HG03135 (cell line): ENCODE measurements at regions not wholly inside any gene's neighbourhood (a gene's known extent, or its start where the extent isn't known, plus 50 kb on each side); places are given as distances from the start of the nearest gene placed in this dataset.

Source experiments
- ATAC-seq: cut with Tn5 transposase; IDR thresholded peaks from one replicate; pipeline ENCODE4 v1.9.1; 2021; ENCODE audit warnings: mild to moderate bottlenecking, moderate library complexity; ENCODE audit not compliant: unreplicated experiment

DNA sequence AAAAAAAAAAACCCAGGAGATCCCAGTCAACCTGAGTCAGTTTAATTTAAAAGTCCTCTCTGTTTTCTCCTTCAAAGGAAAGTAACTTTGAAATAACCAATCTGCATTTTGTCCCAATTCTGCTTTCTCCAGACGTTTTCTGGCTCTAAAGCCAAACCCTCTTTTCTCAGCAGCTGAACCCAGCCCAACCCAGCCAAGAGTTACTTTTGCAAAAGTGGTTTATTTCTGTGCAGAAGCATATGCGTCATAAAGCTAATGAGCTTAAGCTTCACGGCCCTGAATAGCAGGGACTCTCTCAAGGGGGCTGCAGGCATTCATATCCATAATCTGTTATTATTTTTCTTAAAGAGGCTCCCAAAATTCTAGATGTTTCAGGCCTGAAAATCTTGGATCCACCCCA is 176.6 kb downstream of the GALC start:
- ATAC-seq, result no peak

GRCh38 chr14:87815121-87815520 is 177.9 kb downstream of the GALC start:
- no peak for ATAC-seq

GRCh38 chr14:87813686-87814085 is 179.3 kb downstream of the GALC start:
- ATAC-seq, result no peak

- no peak for ATAC-seq
Measured at GRCh38 chr14:87813211-87813610, 179.8 kb downstream of the GALC start.

- ATAC-seq, result no peak
Measured at GRCh38 chr14:87811246-87811645, 181.7 kb downstream of the GALC start.

- no peak for ATAC-seq
Measured at GRCh38 chr14:87810711-87811110, 182.3 kb downstream of the GALC start.

DNA sequence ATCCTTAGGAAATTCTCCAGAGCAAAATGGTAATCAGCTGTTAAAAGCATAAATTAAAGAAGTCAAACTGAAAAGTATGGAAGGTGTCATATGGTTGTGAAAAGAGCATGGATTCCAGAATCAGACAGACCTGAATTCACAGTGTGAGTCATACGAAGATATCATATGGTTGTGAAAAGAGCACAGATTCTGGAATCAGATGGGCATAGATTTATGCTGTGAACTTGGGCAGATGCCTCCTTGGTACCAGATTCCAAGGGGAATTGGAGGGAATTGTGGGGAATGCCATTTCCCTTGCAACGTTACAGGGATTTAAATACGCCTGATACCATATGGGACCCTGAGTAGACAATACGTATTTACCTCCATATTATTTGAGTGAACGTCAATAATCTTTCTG is 183.7 kb downstream of the GALC start:
- ATAC-seq, result no peak

DNA sequence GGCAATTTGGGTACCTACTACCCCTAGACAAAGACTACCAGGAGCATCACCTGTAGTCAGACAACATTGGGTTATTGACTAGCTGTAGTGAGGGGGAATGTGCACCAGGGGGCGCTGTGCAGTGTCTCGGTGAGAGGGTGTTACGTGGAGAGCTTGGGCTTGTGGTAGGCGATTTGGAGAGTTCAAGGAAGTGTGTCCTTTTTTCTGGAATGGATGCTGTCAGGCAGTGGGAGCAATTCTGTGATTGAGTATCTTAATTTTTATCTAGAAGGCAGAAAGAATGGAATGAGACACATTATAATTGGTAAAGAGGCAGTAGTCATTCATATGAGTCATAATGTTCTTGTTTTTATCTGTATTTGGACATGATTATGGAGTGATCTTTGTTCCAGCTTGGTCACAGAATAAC is 187.7 kb downstream of the GALC start:
- no peak for ATAC-seq

GRCh38 chr14:87800216-87800615 is 192.8 kb downstream of the GALC start:
- ATAC-seq, result no peak

- ATAC-seq, result no peak
Measured at GRCh38 chr14:87799400-87799799, 193.6 kb downstream of the GALC start.

DNA sequence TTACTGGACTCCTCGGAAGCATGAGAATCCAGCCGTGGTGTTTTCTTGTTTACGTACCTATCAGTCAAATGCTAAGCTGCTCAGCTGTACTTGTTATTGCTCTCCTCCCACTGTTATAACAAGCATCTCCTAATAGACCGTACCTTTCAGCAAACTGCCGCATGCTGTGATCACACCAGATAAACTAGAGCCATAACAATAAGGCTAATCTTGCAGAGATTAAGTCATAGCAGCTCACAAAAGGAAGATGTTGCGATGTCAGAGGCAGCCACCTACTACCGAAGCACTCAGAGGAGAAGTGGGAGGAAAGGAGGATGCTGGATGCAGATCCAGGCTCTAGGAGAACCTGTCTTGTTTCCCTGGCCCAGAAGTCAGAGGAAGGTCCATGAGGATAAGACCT is 196.0 kb downstream of the GALC start:
- no peak for ATAC-seq

DNA sequence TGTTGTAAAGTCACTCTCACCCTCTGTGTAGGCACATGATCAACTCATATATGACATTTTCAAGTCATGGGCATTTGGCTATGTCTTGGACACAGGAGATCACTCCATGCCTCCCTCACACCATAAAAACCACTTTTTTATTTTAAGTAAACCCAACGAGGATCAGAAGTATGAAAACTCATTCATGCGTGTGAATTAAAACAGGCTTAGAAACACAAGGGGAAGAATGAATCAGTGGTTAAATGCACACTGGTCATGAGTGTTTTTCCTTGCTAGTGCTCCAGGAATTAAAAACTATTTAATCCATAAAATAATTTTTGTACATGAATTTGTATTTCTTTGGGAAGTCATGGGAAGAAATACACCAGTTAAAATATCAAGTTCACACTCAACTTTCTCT is 198.4 kb downstream of the GALC start:
- ATAC-seq, result no peak

- no peak for ATAC-seq
Measured at GRCh38 chr14:87785897-87786296, 207.1 kb downstream of the GALC start.

DNA sequence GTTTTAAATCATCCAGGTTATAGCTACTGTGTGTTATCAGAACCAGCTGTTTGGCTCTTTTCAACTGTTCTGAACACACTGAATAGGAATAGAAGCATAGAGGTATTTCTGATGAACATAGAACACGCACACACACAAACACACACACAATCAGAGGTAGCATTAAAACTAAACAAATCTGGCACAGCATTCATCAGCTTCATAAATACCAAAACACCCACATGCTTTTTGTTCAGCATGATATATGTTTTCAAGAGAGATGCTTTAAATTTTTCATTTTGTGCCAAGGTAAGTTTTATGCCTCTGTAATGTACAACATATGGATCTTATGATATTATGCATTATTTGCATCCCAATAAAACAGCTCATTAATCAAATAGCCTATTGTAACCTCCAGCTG is 208.6 kb downstream of the GALC start:
- no peak for ATAC-seq

GRCh38 chr14:87783071-87783470 is 209.9 kb downstream of the GALC start:
- ATAC-seq, result no peak

- no peak for ATAC-seq
Measured at GRCh38 chr14:87772854-87773253, 220.1 kb downstream of the GALC start.

DNA sequence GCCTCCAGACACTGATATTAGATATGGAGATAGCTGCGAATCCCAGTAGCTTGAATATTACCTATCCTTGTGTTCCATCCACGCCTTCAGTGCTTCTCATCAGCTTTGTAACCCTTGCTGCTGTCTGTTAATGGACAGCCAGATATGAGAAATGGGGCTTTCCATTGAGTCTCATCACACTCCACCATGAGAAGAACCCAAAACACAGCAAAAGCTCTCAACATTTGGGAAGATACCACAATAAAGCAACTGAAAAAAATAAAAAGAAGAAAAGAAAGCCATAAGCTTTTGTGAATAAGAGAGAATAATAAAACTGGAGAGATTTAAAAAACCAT is 225.4 kb downstream of the GALC start:
- peak; percentile 88 for ATAC-seq

- ATAC-seq, result no peak
Measured at GRCh38 chr14:87758876-87759275, 234.1 kb downstream of the GALC start.

- ATAC-seq, result peak; percentile 72
Measured at GRCh38 chr14:87756661-87757060, 236.3 kb downstream of the GALC start.

DNA sequence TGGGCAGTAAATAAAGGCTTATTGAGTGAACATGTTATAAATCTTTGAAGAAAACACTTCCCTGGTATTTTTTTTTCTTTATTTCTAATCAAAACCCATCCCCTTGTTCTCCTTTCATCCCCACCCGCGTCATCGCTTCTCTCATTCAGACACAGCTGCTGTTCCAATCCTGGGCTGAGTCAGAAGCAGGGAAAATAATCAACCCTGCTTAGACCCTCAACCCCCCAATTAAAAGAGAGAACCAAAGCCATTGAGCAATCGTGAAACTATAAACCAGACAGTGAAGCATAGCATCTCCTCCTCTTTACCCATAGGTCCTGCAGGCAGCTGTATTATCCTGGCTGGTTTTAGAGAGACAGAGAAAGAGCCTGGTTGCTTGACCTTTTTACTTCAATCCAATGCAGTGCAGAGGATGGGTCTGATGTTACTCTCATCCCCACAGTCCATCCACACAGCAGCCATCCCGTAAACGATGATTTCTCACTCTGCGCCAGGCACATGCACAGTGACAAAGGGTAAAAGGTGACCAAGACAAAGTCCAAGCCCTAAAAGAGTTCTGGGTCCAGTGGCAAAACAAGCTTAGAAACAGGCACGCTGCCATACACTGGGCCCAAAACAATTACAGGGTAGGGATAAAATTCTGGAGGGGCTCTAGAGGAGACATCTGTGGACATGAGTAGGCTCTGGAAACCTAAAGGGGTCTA is 238.3 kb downstream of the GALC start:
- no peak for ATAC-seq

DNA sequence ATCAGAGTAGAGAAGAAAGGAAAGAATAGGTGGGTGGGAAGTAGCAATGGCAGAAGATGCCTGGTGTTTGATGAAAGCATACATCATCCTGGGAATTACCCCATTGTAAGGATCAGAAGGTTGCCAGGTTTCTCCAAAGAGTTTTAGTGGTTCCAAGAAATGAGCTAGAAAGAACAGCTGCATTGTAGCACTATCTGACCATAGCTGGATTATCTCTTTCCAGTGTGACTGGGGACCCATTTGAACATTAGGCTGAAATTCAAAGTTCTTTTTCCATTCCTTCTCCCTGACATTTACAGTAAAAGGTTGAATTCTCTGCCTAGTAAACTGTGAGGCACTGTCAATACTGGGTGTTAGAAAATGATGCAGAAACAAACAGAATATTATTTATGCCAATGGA is 244.4 kb downstream of the GALC start:
- ATAC-seq, result no peak

- ATAC-seq, result peak; percentile 63
Measured at GRCh38 chr14:87745507-87746118, 247.4 kb downstream of the GALC start.
